ENCODE measurements at regions not wholly inside any gene's neighbourhood (a gene's known extent, or its start where the extent isn't known, plus 50 kb on each side); places are given as distances from the start of the nearest gene placed in this dataset.
"Not testable (repeated sequence)": the region's sequence is repeated elsewhere in the genome, so short reads cannot be mapped to it uniquely, and the experiment has no call there.

- DNase-seq (ENCODE audit: low spot score): no peak
Measured at GRCh38 chr16:86888231-86889053, 310.1 kb downstream of the FOXL1 start.

- DNase-seq (ENCODE audit: low spot score): not testable (repeated sequence)
Measured at GRCh38 chr16:86889054-86889366, 310.7 kb downstream of the FOXL1 start.

GRCh38 chr16:86889974-86890373 lies 311.6 kb downstream of the FOXL1 start:
- DNase-seq (ENCODE audit: low spot score): no peak

- DNase-seq (ENCODE audit: low spot score): no peak
Measured at GRCh38 chr16:86891121-86891520, 312.8 kb downstream of the FOXL1 start.

GRCh38 chr16:86891631-86892030 lies 313.3 kb downstream of the FOXL1 start:
- DNase-seq (ENCODE audit: low spot score): no peak

- no peak for DNase-seq (ENCODE audit: low spot score)
Measured at GRCh38 chr16:86892509-86892908, 314.2 kb downstream of the FOXL1 start.

- DNase-seq (ENCODE audit: low spot score): no peak
Measured at GRCh38 chr16:86893506-86893905, 315.2 kb downstream of the FOXL1 start.

- DNase-seq (ENCODE audit: low spot score): no peak
Measured at GRCh38 chr16:86894029-86894567, 315.7 kb downstream of the FOXL1 start.

GRCh38 chr16:86894925-86895324 lies 316.6 kb downstream of the FOXL1 start:
- no peak for DNase-seq (ENCODE audit: low spot score)

- no peak for DNase-seq (ENCODE audit: low spot score)
Measured at GRCh38 chr16:86895606-86896005, 317.3 kb downstream of the FOXL1 start.

- DNase-seq (ENCODE audit: low spot score): no peak
Measured at GRCh38 chr16:86896976-86897375, 318.6 kb downstream of the FOXL1 start.

GRCh38 chr16:86897486-86897885 lies 319.1 kb downstream of the FOXL1 start:
- DNase-seq (ENCODE audit: low spot score): no peak

GRCh38 chr16:86898386-86898785 lies 320.0 kb downstream of the FOXL1 start:
- no peak for DNase-seq (ENCODE audit: low spot score)

- DNase-seq (ENCODE audit: low spot score): no peak
Measured at GRCh38 chr16:86899151-86899550, 320.8 kb downstream of the FOXL1 start.

- DNase-seq (ENCODE audit: low spot score): no peak
Measured at GRCh38 chr16:86899757-86900156, 321.4 kb downstream of the FOXL1 start.

GRCh38 chr16:86901483-86901882 lies 323.1 kb downstream of the FOXL1 start:
- DNase-seq (ENCODE audit: low spot score): no peak

GRCh38 chr16:86902656-86903001 lies 324.3 kb downstream of the FOXL1 start:
- DNase-seq (ENCODE audit: low spot score): no peak

GRCh38 chr16:86903068-86903467 lies 324.7 kb downstream of the FOXL1 start:
- DNase-seq (ENCODE audit: low spot score): no peak

GRCh38 chr16:86905302-86905701 lies 327.0 kb downstream of the FOXL1 start:
- DNase-seq (ENCODE audit: low spot score): no peak

- no peak for DNase-seq (ENCODE audit: low spot score)
Measured at GRCh38 chr16:86906623-86907022, 328.3 kb downstream of the FOXL1 start.

- no peak for DNase-seq (ENCODE audit: low spot score)
Measured at GRCh38 chr16:86909359-86910160, 331.2 kb downstream of the FOXL1 start.

GRCh38 chr16:86910161-86910769 lies 331.9 kb downstream of the FOXL1 start:
- DNase-seq (ENCODE audit: low spot score): no peak

GRCh38 chr16:86911437-86911958 lies 333.1 kb downstream of the FOXL1 start:
- DNase-seq (ENCODE audit: low spot score): no peak

Measured in RKO (cell line).